B cell (primary cell): ENCODE measurements at regions not wholly inside any gene's neighbourhood (a gene's known extent, or its start where the extent isn't known, plus 50 kb on each side); places are given as distances from the start of the nearest gene placed in this dataset.

Experiments used
- EZH2 ChIP-seq: IDR thresholded peaks from 2 replicates; pipeline ENCODE4 v1.6.1; 2012; ENCODE audit warnings: borderline replicate concordance, low read depth, mild to moderate bottlenecking, moderate library complexity, low read length; ENCODE audit not compliant: insufficient read depth, poor library complexity, severe bottlenecking
- TF ChIP-seq, protein P1 (sequence below): fragments of 200-600 bp; IDR thresholded peaks from one replicate; pipeline ENCODE4 v1.8.0; 2022; ENCODE audit warnings: antibody characterized with exemption, mild to moderate bottlenecking

DNA sequence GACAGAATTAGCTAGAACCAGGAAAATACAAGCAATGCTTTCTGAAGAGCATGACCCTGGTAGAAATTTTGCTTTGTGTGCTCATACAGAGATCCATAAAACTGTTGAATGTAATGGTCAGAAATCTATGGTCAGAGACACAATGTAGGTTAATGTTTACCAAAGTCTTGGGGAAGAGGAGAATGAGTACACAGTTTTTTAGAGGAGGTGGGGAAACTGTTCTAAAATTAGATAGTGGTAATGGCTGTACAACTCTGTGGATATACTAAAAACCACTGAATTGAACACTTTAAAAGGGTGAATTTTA, 109.5 kb upstream of the ARHGAP5 start:
- TF ChIP-seq, protein P1, sequence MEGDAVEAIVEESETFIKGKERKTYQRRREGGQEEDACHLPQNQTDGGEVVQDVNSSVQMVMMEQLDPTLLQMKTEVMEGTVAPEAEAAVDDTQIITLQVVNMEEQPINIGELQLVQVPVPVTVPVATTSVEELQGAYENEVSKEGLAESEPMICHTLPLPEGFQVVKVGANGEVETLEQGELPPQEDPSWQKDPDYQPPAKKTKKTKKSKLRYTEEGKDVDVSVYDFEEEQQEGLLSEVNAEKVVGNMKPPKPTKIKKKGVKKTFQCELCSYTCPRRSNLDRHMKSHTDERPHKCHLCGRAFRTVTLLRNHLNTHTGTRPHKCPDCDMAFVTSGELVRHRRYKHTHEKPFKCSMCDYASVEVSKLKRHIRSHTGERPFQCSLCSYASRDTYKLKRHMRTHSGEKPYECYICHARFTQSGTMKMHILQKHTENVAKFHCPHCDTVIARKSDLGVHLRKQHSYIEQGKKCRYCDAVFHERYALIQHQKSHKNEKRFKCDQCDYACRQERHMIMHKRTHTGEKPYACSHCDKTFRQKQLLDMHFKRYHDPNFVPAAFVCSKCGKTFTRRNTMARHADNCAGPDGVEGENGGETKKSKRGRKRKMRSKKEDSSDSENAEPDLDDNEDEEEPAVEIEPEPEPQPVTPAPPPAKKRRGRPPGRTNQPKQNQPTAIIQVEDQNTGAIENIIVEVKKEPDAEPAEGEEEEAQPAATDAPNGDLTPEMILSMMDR = no peak
- no peak for TF ChIP-seq EZH2
